Uterus (tissue), 3 donors: ENCODE measurements at regions not wholly inside any gene's neighbourhood (a gene's known extent, or its start where the extent isn't known, plus 50 kb on each side); places are given as distances from the start of the nearest gene placed in this dataset.
"Not testable (repeated sequence)": the region's sequence is repeated elsewhere in the genome, so short reads cannot be mapped to it uniquely, and the experiment has no call there.

ENCODE experiments used
- DNase-seq, 2 donors: peaks; one replicate each; pipeline ENCODE4 v3.0.0-alpha.2; 2019 to 2020
- H3K27ac ChIP-seq, 2 donors: fragments of 200-600 bp; sonication (generic); 1 replicate in 1 of 2; 2 replicates in 1 of 2; pipeline ENCODE4 v1.5.1; 2016 to 2018
- H3K27me3 ChIP-seq, 2 donors: fragments of 200-600 bp; sonication (generic); one replicate each; pipeline ENCODE4 v1.5.1; 2018 to 2019; ENCODE audit warnings: control low read depth in 1 of 2
- H3K36me3 ChIP-seq, 2 donors: fragments of 200-600 bp; sonication (generic); one replicate each; pipeline ENCODE4 v1.5.1; 2019; ENCODE audit warnings: control low read depth in 1 of 2
- H3K4me1 ChIP-seq, 2 donors: fragments of 200-600 bp; sonication (generic); one replicate each; pipeline ENCODE4 v1.5.1; 2018 to 2019; ENCODE audit warnings: control low read depth in 1 of 2
- H3K4me3 ChIP-seq, 2 donors: fragments of 200-600 bp; sonication (generic); 1 replicate in 1 of 2; 2 replicates in 1 of 2; pipeline ENCODE4 v1.5.1; 2018 to 2019; ENCODE audit warnings: mild to moderate bottlenecking in 1 of 2
- H3K9me3 ChIP-seq, 2 donors: fragments of 200-600 bp; sonication (generic); one replicate each; pipeline ENCODE4 v1.5.1; 2019; ENCODE audit warnings: control low read depth in 1 of 2
- POLR2A ChIP-seq, 2 donors: fragments of 450-650 bp; IDR thresholded peaks; one replicate each; pipeline ENCODE4 v1.6.1; 2016; ENCODE audit warnings: antibody characterized with exemption in 2 of 2, mild to moderate bottlenecking in 1 of 2, moderate library complexity in 1 of 2
- intact Hi-C: fragments of 100-400 bp; cut with DNase I; formaldehyde crosslinking; loops from one replicate; pipeline ENCODE4 v1.15.1; 2023; ENCODE audit warnings: low total_unique reads
- TF ChIP-seq, protein P1 (sequence below), 4 experiments: fragments of 200-600 bp in 2 of 4; fragments of 450-650 bp in 2 of 4; sonication (generic) in 2 of 4; IDR thresholded peaks; one replicate each; pipeline ENCODE4 v1.5.1; 2016 to 2019; ENCODE audit warnings: antibody characterized with exemption in 4 of 4, mild to moderate bottlenecking in 2 of 4, moderate library complexity in 1 of 4
- donor health status: DM: yes; HTN: yes; CAD: no.

DNA sequence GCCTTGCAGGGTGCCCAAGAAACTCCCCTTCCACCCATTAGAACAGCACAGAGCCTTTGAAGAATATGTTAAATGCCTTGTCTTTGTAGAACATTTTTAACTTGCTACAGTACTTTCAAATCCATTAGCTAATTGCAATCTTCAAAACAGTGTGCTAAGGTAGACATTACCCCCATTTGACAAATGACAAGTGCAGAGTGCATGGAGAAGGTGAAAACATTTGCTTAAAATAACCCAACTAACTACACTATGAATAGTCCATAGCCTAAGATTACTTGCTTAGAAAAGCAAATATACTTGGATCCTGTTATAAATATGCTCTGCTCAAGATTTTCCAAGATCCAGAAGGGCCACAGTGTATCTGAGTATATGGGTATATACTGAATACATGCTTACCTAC is 87.0 kb upstream of the G2E3 start:
- DNase-seq: no peak
- Histone ChIP-seq H3K36me3 (no peaks in the 10 kb centered on the region), H3K27ac (no peak overlapping the region), H3K4me3 (no peak overlapping the region), H3K27me3 (no peaks in the 10 kb centered on the region), H3K9me3 (no peaks in the 10 kb centered on the region), H3K4me1 (no peaks in the 10 kb centered on the region)
- no peak for TF ChIP-seq POLR2A (IDR thresholded peaks at IDR 0.05)
- TF ChIP-seq, protein P1, sequence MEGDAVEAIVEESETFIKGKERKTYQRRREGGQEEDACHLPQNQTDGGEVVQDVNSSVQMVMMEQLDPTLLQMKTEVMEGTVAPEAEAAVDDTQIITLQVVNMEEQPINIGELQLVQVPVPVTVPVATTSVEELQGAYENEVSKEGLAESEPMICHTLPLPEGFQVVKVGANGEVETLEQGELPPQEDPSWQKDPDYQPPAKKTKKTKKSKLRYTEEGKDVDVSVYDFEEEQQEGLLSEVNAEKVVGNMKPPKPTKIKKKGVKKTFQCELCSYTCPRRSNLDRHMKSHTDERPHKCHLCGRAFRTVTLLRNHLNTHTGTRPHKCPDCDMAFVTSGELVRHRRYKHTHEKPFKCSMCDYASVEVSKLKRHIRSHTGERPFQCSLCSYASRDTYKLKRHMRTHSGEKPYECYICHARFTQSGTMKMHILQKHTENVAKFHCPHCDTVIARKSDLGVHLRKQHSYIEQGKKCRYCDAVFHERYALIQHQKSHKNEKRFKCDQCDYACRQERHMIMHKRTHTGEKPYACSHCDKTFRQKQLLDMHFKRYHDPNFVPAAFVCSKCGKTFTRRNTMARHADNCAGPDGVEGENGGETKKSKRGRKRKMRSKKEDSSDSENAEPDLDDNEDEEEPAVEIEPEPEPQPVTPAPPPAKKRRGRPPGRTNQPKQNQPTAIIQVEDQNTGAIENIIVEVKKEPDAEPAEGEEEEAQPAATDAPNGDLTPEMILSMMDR (IDR thresholded peaks at IDR 0.05): no peak
- intact Hi-C loops: no loop called here

DNA sequence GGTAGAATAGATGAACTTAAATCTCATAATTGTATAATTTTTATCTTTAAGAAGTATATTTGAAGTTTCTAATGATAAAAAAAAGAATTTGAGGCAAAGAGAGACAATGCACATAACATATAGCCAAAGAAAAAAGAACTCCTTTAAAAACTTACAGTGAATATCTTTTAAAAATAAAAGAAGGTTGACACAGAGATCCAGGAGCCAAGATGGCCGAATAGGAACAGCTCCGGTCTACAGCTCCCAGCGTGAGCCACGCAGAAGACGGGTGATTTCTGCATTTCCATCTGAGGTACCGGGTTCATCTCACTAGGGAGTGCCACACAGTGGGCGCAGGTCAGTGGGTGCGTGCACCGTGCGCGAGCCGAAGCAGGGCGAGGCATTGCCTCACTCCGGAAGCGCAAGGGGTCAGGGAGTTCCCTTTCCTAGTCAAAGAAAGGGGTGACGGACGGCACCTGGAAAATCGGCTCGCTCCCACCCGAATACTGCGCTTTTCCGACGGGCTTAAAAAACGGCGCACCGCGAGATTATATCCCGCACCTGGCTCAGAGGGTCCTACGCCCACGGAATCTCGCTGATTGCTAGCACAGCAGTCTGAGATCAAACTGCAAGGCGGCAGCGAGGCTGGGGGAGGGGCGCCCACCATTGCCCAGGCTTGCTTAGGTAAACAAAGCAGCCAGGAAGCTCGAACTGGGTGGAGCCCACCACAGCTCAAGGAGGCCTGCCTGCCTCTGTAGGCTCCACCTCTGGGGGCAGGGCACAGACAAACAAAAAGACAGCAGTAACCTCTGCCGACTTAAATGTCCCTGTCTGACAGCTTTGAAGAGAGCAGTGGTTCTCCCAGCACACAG is 84.9 kb upstream of the G2E3 start:
- intact Hi-C loops, H3K9me3 ChIP-seq, H3K36me3 ChIP-seq, H3K4me1 ChIP-seq, H3K27ac ChIP-seq, H3K4me3 ChIP-seq, DNase-seq, H3K27me3 ChIP-seq: not testable (repeated sequence)

DNA sequence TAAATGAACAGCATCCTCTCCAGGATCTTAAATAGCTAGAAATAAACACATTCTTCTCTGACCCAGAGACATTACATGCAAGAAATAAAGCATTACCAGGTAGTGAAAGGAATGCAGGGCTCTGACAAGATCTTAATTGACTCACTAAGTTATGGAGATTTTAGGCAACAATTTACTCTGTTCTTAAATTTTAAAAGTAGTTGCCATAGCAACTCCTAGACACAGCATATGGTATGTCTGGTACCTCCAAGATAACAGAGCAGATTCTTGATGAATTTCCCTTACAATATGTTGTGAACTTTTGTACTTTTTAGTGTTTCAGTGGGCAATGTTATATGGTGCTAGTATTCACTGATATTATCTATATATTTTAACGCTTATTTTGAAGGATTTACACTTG is 76.7 kb upstream of the G2E3 start:
- Histone ChIP-seq H3K27me3 (peaks cover 0 to 3% of the 10 kb centered on the region in 2 donors), H3K4me1 (no peaks in the 10 kb centered on the region), H3K9me3 (no peaks in the 10 kb centered on the region), H3K36me3 (no peaks in the 10 kb centered on the region), H3K27ac (no peak overlapping the region), H3K4me3 (no peak overlapping the region)
- TF ChIP-seq, protein P1 (IDR thresholded peaks at IDR 0.05): no peak
- TF ChIP-seq POLR2A (IDR thresholded peaks at IDR 0.05): no peak
- intact Hi-C loops: no loop called here
- no peak for DNase-seq

DNA sequence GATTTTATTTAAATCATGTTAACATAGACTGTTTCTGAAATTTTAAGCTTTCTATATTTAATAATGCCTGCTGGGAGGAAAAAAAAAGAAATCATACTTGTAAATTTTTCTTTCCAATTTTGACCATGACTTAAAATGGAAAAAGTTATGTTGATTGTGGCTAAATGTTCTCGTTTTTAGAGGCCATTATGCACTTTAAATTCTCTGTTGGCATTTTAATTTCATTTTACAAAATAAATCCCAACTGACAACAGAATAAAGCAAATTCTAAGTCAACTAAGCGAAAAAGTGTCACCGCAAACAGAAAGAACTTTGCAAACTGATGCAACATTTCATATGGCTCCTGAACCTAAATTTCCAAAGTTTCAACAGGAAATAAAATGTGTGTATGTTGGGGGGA is 74.8 kb upstream of the G2E3 start:
- Histone ChIP-seq H3K9me3 (no peaks in the 10 kb centered on the region), H3K4me3 (no peak overlapping the region)
- DNase-seq: no peak

DNA sequence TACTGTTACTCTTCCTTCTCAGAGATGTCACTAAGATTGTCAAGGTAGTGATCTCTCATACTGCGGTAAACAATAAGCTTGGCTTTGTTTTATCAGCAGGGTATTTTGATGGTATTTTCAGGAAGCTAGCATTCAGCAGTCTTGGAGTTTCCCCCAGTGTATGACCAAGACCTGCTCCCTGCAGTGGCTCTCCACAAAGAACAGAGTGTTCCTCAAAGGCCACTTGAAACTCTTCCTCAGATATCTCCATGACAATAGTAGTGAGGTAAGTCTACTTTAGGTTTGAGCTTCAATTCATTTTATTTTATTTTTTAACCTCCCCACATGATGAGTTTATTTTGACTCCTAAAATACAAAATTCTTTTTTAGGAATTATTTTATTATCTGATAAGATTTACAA is 74.0 kb upstream of the G2E3 start:
- DNase-seq: no peak
- intact Hi-C loops: no loop called here

More for the DNA sequence above, 74.8 kb upstream of the G2E3 start:
- Histone ChIP-seq H3K27me3 (peaks cover 0 to 3% of the 10 kb centered on the region in 2 donors), H3K36me3 (no peaks in the 10 kb centered on the region), H3K4me1 (no peaks in the 10 kb centered on the region), H3K27ac (no peak overlapping the region)
- intact Hi-C loops: no loop called here
- TF ChIP-seq POLR2A (IDR thresholded peaks at IDR 0.05): no peak
- TF ChIP-seq, protein P1 (IDR thresholded peaks at IDR 0.05): no peak

More for the DNA sequence above, 74.0 kb upstream of the G2E3 start:
- no peak overlapping the region for H3K4me3 ChIP-seq
- no peaks in the 10 kb centered on the region for H3K4me1 ChIP-seq
- peaks cover 0 to 3% of the 10 kb centered on the region in 2 donors for H3K27me3 ChIP-seq
- no peaks in the 10 kb centered on the region for H3K36me3 ChIP-seq
- TF ChIP-seq, protein P1 (IDR thresholded peaks at IDR 0.05): no peak
- TF ChIP-seq POLR2A (IDR thresholded peaks at IDR 0.05): no peak
- H3K27ac ChIP-seq: no peak overlapping the region
- H3K9me3 ChIP-seq: no peaks in the 10 kb centered on the region
